Endothelial cell (in vitro differentiated cells): ENCODE measurements at regions not wholly inside any gene's neighbourhood (a gene's known extent, or its start where the extent isn't known, plus 50 kb on each side); places are given as distances from the start of the nearest gene placed in this dataset.

Source experiments
- DNase-seq: peaks from one replicate; pipeline ENCODE4 v3.0.0; 2021; ENCODE audit warnings: low spot score
- H3K27ac Mint-ChIP-seq: one replicate; pipeline ENCODE4 v1.8.0; 2021; ENCODE audit warnings: mixed read lengths, inconsistent platforms; ENCODE audit not compliant: unreplicated experiment
- H3K27me3 Mint-ChIP-seq: one replicate; pipeline ENCODE4 v1.8.0; 2021; ENCODE audit warnings: mild to moderate bottlenecking, moderate library complexity, mixed read lengths, inconsistent platforms; ENCODE audit not compliant: unreplicated experiment
- H3K36me3 Mint-ChIP-seq: one replicate; pipeline ENCODE4 v1.8.0; 2021; ENCODE audit warnings: mild to moderate bottlenecking, low read depth, mixed read lengths, inconsistent platforms; ENCODE audit not compliant: unreplicated experiment
- H3K4me1 Mint-ChIP-seq: one replicate; pipeline ENCODE4 v1.8.0; 2021; ENCODE audit warnings: mild to moderate bottlenecking, mixed read lengths, inconsistent platforms; ENCODE audit not compliant: unreplicated experiment
- H3K4me3 Mint-ChIP-seq: one replicate; pipeline ENCODE4 v1.8.0; 2021; ENCODE audit warnings: mild to moderate bottlenecking, mixed read lengths, inconsistent platforms; ENCODE audit not compliant: unreplicated experiment
- H3K9me3 Mint-ChIP-seq: one replicate; pipeline ENCODE4 v1.8.0; 2021; ENCODE audit warnings: mixed read lengths, inconsistent platforms; ENCODE audit not compliant: unreplicated experiment
- TF ChIP-seq, protein P1 (sequence below): fragments of 200-600 bp; sonication (generic); IDR thresholded peaks from one replicate; pipeline ENCODE4 v1.5.0; 2021; ENCODE audit warnings: antibody characterized with exemption; ENCODE audit not compliant: unreplicated experiment

- Mint-ChIP-seq H3K27me3 (no peaks in the 10 kb centered on the region), H3K4me3 (no peak overlapping the region), H3K27ac (no peak overlapping the region), H3K9me3 (no peaks in the 10 kb centered on the region), H3K36me3 (no peaks in the 10 kb centered on the region), H3K4me1 (peaks cover 21% of the 10 kb centered on the region)
- TF ChIP-seq, protein P1, sequence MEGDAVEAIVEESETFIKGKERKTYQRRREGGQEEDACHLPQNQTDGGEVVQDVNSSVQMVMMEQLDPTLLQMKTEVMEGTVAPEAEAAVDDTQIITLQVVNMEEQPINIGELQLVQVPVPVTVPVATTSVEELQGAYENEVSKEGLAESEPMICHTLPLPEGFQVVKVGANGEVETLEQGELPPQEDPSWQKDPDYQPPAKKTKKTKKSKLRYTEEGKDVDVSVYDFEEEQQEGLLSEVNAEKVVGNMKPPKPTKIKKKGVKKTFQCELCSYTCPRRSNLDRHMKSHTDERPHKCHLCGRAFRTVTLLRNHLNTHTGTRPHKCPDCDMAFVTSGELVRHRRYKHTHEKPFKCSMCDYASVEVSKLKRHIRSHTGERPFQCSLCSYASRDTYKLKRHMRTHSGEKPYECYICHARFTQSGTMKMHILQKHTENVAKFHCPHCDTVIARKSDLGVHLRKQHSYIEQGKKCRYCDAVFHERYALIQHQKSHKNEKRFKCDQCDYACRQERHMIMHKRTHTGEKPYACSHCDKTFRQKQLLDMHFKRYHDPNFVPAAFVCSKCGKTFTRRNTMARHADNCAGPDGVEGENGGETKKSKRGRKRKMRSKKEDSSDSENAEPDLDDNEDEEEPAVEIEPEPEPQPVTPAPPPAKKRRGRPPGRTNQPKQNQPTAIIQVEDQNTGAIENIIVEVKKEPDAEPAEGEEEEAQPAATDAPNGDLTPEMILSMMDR: no peak
- DNase-seq: no peak
Observed at GRCh38 chr12:66900616-66901015, 221.7 kb upstream of the GRIP1 start.

DNA sequence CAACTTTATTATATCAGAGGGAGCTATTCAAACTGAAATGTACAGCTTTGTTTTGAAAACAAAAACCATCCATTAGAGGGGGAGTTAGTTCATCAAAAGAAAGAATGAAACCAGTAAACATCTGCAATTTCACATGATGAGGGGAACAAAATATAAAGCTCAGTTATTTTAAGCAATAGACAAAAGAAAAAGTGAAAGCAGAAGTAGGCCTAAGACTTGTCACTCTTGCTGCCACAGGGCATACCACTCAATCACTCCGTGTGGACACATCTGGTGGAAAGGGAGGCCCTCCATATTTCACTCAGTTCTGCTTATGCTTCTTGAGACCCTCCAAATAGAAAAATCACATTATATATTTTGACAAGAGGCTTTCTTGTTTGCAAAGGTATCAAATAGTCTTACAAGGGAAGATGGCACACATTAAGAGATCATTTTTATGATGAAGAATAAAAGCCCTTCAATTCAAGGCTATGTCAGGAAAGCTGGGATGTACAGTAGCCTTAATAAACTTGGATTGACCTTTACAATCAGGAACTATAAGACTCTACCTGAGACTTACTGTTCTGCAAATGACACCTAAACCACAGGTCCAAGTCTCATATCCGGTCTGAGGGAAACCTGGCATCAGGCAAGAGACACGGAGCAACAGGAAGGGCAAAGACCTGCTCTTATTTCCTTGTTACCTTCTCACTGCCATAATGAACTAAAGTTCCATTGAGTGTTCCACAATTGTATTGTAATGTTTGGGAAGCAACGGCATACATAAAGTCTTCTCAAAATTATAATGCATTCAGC lies 222.5 kb upstream of the GRIP1 start:
- no peaks in the 10 kb centered on the region for H3K9me3 Mint-ChIP-seq
- no peak overlapping the region for H3K27ac Mint-ChIP-seq
- no peaks in the 10 kb centered on the region for H3K27me3 Mint-ChIP-seq
- no peak overlapping the region for H3K4me3 Mint-ChIP-seq
- no peaks in the 10 kb centered on the region for H3K36me3 Mint-ChIP-seq
- H3K4me1 Mint-ChIP-seq: peaks cover 21% of the 10 kb centered on the region
- no peak for DNase-seq
- TF ChIP-seq, protein P1: no peak

DNA sequence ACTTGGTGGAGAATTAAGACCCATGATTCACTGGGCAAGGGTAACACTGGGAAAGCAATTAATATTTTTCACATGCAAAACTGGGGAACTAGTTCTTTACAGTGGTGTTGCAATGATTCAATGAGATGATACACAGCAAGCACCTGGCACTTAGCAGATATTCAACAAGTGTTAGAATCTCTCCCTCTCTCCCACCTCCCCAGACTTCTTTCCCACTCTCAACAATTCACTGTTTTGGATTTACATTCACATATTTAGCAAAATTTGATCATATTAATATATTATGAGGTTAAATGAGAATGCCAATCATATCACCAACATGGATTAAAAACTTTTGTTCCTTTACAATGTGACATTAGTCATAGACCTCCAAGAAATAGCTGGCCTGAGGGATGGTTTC lies 223.1 kb upstream of the GRIP1 start:
- no peak overlapping the region for H3K4me3 Mint-ChIP-seq
- TF ChIP-seq, protein P1: no peak
- H3K27me3 Mint-ChIP-seq: no peaks in the 10 kb centered on the region
- DNase-seq: no peak
- H3K36me3 Mint-ChIP-seq: no peaks in the 10 kb centered on the region
- no peaks in the 10 kb centered on the region for H3K9me3 Mint-ChIP-seq
- no peak overlapping the region for H3K27ac Mint-ChIP-seq
- H3K4me1 Mint-ChIP-seq: peaks cover 21% of the 10 kb centered on the region

GRCh38 chr12:66903782-66904396 lies 225.0 kb upstream of the GRIP1 start:
- no peak for DNase-seq
- H3K4me1 Mint-ChIP-seq: peaks cover 16% of the 10 kb centered on the region
- H3K36me3 Mint-ChIP-seq: no peaks in the 10 kb centered on the region
- H3K9me3 Mint-ChIP-seq: no peaks in the 10 kb centered on the region
- no peak overlapping the region for H3K4me3 Mint-ChIP-seq
- H3K27ac Mint-ChIP-seq: no peak overlapping the region
- H3K27me3 Mint-ChIP-seq: no peaks in the 10 kb centered on the region
- TF ChIP-seq, protein P1: no peak

DNA sequence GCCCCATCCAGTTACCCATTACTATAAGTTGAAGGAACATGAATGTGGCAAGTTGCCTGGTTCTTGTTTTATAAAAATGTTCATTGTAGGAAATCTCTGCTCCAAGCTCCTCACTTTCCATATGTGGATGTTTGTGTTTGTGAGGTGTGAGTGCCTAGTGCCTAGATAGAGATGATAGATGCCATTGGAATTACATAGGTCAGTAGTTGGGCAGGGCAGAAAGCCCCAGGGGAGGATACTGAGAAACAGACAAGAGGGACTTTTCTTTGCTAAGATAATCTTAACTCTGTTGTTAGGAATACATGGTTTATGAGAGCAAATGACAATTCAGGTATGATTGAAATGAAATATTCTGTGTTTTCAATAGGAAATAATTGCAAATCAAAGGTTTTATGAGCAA lies 226.3 kb upstream of the GRIP1 start:
- Mint-ChIP-seq H3K4me1 (peaks cover 4% of the 10 kb centered on the region), H3K27ac (no peak overlapping the region), H3K36me3 (no peaks in the 10 kb centered on the region), H3K9me3 (no peaks in the 10 kb centered on the region), H3K27me3 (no peaks in the 10 kb centered on the region), H3K4me3 (no peak overlapping the region)
- TF ChIP-seq, protein P1: no peak
- no peak for DNase-seq
